Tibial nerve (tissue), 4 donors: ENCODE measurements at regions not wholly inside any gene's neighbourhood (a gene's known extent, or its start where the extent isn't known, plus 50 kb on each side); places are given as distances from the start of the nearest gene placed in this dataset.

Source experiments
- CTCF ChIP-seq, 5 experiments: fragments of 200-600 bp in 3 of 5; fragments of 450-650 bp in 2 of 5; sonication (generic) in 3 of 5; IDR thresholded peaks; one replicate each; pipeline ENCODE4 v1.5.1; 2016 to 2019; ENCODE audit warnings: antibody characterized with exemption in 5 of 5, mild to moderate bottlenecking in 3 of 5, moderate library complexity in 2 of 5
- EP300 ChIP-seq, 2 donors: sonication (generic); formaldehyde crosslinking; IDR thresholded peaks; one replicate each; pipeline ENCODE4 v1.6.1; 2017; ENCODE audit warnings: antibody characterized with exemption in 2 of 2, mild to moderate bottlenecking in 1 of 2
- POLR2A ChIP-seq, 2 donors: fragments of 450-650 bp; IDR thresholded peaks; one replicate each; pipeline ENCODE4 v1.6.1; 2017; ENCODE audit warnings: antibody characterized with exemption in 2 of 2, mild to moderate bottlenecking in 2 of 2, moderate library complexity in 2 of 2

- TF ChIP-seq CTCF (IDR thresholded peaks at IDR 0.05) (no peak), POLR2A (IDR thresholded peaks at IDR 0.05) (no peak), EP300 (IDR thresholded peaks at IDR 0.05) (no peak)
Measured at GRCh38 chr5:155919126-155919525, 407.8 kb upstream of the SGCD start.
